ENCODE measurements at regions not wholly inside any gene's neighbourhood (a gene's known extent, or its start where the extent isn't known, plus 50 kb on each side); places are given as distances from the start of the nearest gene placed in this dataset.

DNA sequence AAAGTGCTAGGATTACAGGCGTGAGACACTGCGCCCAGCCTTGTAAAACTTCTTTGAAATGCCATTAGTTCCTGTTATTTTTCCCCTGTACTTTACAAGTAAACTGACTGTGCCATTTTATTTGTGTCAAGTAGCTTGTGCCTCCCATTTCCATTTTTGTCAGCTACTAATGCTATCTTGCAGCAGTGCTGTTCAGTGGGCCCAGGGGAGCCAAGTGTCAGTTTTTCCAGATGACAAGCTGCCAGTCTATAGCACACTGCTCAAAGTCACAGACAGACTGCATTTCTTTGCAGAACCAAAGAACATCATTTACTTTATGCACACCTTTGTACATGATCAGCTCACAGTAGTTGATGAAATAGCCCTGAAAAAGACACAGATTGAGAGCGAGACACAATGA, 901.3 kb upstream of the CDH2 start:
- Histone ChIP-seq H3K9ac (ENCODE audit: insufficient read depth, low read length) (no peak overlapping the region), H4K20me1 (ENCODE audit: control insufficient read depth, extremely low read depth, insufficient read depth, low read length) (no peaks in the 10 kb centered on the region), H3K4me1 (ENCODE audit: control insufficient read depth, extremely low read depth, insufficient read depth, low read length) (no peaks in the 10 kb centered on the region), H2AFZ (ENCODE audit: low read length) (no peak overlapping the region), H3K36me3 (ENCODE audit: control insufficient read depth, insufficient read depth, low read length) (no peaks in the 10 kb centered on the region), H3K27me3 (ENCODE audit: control insufficient read depth, insufficient read depth, low read length) (no peaks in the 10 kb centered on the region), H3K4me2 (ENCODE audit: extremely low read depth, insufficient read depth, low read length) (no peak overlapping the region), H3K27ac (ENCODE audit: insufficient read depth, low read length) (no peak overlapping the region), H3K79me2 (ENCODE audit: control insufficient read depth, insufficient read depth, low read length) (no peaks in the 10 kb centered on the region), H3K4me3 (replicated peaks in 1 of 4; ENCODE audit: control extremely low read depth in 1 of 4, insufficient read depth in 1 of 4, low read depth in 3 of 4, low read length in 4 of 4) (no peak overlapping the region), H3K9me3 (ENCODE audit: control insufficient read depth, insufficient read depth, low read depth, low read length) (no peaks in the 10 kb centered on the region)
- TF ChIP-seq, protein P1, sequence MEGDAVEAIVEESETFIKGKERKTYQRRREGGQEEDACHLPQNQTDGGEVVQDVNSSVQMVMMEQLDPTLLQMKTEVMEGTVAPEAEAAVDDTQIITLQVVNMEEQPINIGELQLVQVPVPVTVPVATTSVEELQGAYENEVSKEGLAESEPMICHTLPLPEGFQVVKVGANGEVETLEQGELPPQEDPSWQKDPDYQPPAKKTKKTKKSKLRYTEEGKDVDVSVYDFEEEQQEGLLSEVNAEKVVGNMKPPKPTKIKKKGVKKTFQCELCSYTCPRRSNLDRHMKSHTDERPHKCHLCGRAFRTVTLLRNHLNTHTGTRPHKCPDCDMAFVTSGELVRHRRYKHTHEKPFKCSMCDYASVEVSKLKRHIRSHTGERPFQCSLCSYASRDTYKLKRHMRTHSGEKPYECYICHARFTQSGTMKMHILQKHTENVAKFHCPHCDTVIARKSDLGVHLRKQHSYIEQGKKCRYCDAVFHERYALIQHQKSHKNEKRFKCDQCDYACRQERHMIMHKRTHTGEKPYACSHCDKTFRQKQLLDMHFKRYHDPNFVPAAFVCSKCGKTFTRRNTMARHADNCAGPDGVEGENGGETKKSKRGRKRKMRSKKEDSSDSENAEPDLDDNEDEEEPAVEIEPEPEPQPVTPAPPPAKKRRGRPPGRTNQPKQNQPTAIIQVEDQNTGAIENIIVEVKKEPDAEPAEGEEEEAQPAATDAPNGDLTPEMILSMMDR (conservative IDR thresholded peaks at IDR 0.05 in 1 of 2, IDR thresholded peaks at IDR 0.05 in 1 of 2; ENCODE audit: low read depth in 1 of 2, low read length in 2 of 2): no peak
- TF ChIP-seq EZH2 (IDR thresholded peaks at IDR 0.05; ENCODE audit: low read length, missing control alignments): no peak
- no peak for DNase-seq (ENCODE audit: low read depth in 2 of 2)

DNA sequence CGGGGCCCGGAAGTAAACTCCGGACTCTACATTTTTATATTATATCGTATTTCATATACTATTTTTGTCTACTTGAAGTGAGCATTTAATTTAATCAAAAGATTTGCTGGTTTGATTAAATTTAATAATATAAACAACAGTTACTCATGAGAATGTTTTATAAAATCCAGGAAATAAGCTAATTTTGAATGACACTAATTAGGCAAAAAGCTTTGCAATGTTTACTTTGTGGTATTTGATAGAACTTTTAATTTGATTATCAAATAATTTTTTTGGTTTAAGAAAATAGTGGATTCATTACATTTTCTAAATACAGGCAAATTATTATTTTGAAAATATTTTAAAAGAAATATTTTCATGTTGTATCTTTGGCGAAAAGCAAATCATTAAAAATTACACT, 900.4 kb upstream of the CDH2 start:
- H4K20me1 ChIP-seq (ENCODE audit: control insufficient read depth, extremely low read depth, insufficient read depth, low read length): no peaks in the 10 kb centered on the region
- H3K27ac ChIP-seq (ENCODE audit: insufficient read depth, low read length): no peak overlapping the region
- H3K4me2 ChIP-seq (ENCODE audit: extremely low read depth, insufficient read depth, low read length): no peak overlapping the region
- no peaks in the 10 kb centered on the region for H3K36me3 ChIP-seq (ENCODE audit: control insufficient read depth, insufficient read depth, low read length)
- no peaks in the 10 kb centered on the region for H3K27me3 ChIP-seq (ENCODE audit: control insufficient read depth, insufficient read depth, low read length)
- H2AFZ ChIP-seq (ENCODE audit: low read length): no peak overlapping the region
- H3K4me3 ChIP-seq (replicated peaks in 1 of 4; ENCODE audit: control extremely low read depth in 1 of 4, insufficient read depth in 1 of 4, low read depth in 3 of 4, low read length in 4 of 4): no peak overlapping the region
- no peaks in the 10 kb centered on the region for H3K79me2 ChIP-seq (ENCODE audit: control insufficient read depth, insufficient read depth, low read length)
- TF ChIP-seq, protein P1 (conservative IDR thresholded peaks at IDR 0.05 in 1 of 2, IDR thresholded peaks at IDR 0.05 in 1 of 2; ENCODE audit: low read depth in 1 of 2, low read length in 2 of 2): no peak
- H3K9me3 ChIP-seq (ENCODE audit: control insufficient read depth, insufficient read depth, low read depth, low read length): no peaks in the 10 kb centered on the region
- H3K9ac ChIP-seq (ENCODE audit: insufficient read depth, low read length): no peak overlapping the region
- no peak for DNase-seq (ENCODE audit: low read depth in 2 of 2)
- H3K4me1 ChIP-seq (ENCODE audit: control insufficient read depth, extremely low read depth, insufficient read depth, low read length): no peaks in the 10 kb centered on the region

GRCh38 chr18:29076645-29077044, 899.7 kb upstream of the CDH2 start:
- no peaks in the 10 kb centered on the region for H3K4me1 ChIP-seq (ENCODE audit: control insufficient read depth, extremely low read depth, insufficient read depth, low read length)
- H3K27ac ChIP-seq (ENCODE audit: insufficient read depth, low read length): no peak overlapping the region
- TF ChIP-seq, protein P1 (conservative IDR thresholded peaks at IDR 0.05 in 1 of 2, IDR thresholded peaks at IDR 0.05 in 1 of 2; ENCODE audit: low read depth in 1 of 2, low read length in 2 of 2): no peak
- no peak for TF ChIP-seq EZH2 (IDR thresholded peaks at IDR 0.05; ENCODE audit: low read length, missing control alignments)
- H3K4me2 ChIP-seq (ENCODE audit: extremely low read depth, insufficient read depth, low read length): no peak overlapping the region
- no peaks in the 10 kb centered on the region for H3K9me3 ChIP-seq (ENCODE audit: control insufficient read depth, insufficient read depth, low read depth, low read length)
- no peaks in the 10 kb centered on the region for H3K79me2 ChIP-seq (ENCODE audit: control insufficient read depth, insufficient read depth, low read length)
- no peak overlapping the region for H3K4me3 ChIP-seq (replicated peaks in 1 of 4; ENCODE audit: control extremely low read depth in 1 of 4, insufficient read depth in 1 of 4, low read depth in 3 of 4, low read length in 4 of 4)
- no peaks in the 10 kb centered on the region for H3K36me3 ChIP-seq (ENCODE audit: control insufficient read depth, insufficient read depth, low read length)
- no peaks in the 10 kb centered on the region for H4K20me1 ChIP-seq (ENCODE audit: control insufficient read depth, extremely low read depth, insufficient read depth, low read length)
- H3K27me3 ChIP-seq (ENCODE audit: control insufficient read depth, insufficient read depth, low read length): no peaks in the 10 kb centered on the region
- DNase-seq (ENCODE audit: low read depth in 2 of 2): no peak
- no peak overlapping the region for H3K9ac ChIP-seq (ENCODE audit: insufficient read depth, low read length)
- H2AFZ ChIP-seq (ENCODE audit: low read length): no peak overlapping the region

All from fibroblast of lung (primary cell).